ENCODE measurements at regions not wholly inside any gene's neighbourhood (a gene's known extent, or its start where the extent isn't known, plus 50 kb on each side); places are given as distances from the start of the nearest gene placed in this dataset.

GRCh38 chr1:98369463-98369862, 292.1 kb upstream of the SNX7 start:
- TF ChIP-seq NRF1 (IDR thresholded peaks at IDR 0.05; ENCODE audit: low read depth, low read length) (no peak), SIN3A (IDR thresholded peaks at IDR 0.05; ENCODE audit: borderline replicate concordance, low read depth, low read length) (no peak), CTCF (IDR thresholded peaks at IDR 0.05) (no peak), GATA2 (CRISPR knock-in tag; IDR thresholded peaks at IDR 0.05) (no peak), MXI1 (IDR thresholded peaks at IDR 0.05; ENCODE audit: low read depth, low read length) (no peak), MAX (IDR thresholded peaks at IDR 0.05; ENCODE audit: low read depth) (no peak), USF2 (IDR thresholded peaks at IDR 0.05; ENCODE audit: borderline replicate concordance, low read depth, low read length) (no peak), POLR2AphosphoS5 (IDR thresholded peaks at IDR 0.05; ENCODE audit: low read depth, low read length) (no peak), IRF3 (IDR thresholded peaks at IDR 0.05; ENCODE audit: low read depth, low read length) (no peak), YY1 (IDR thresholded peaks at IDR 0.05; ENCODE audit: low read depth) (no peak), USF1 (IDR thresholded peaks at IDR 0.05; ENCODE audit: borderline replicate concordance, low read depth) (no peak), JUND (IDR thresholded peaks at IDR 0.05) (no peak), TEAD4 (IDR thresholded peaks at IDR 0.05; ENCODE audit: borderline replicate concordance, insufficient read depth) (no peak), EZH2phosphoT487 (IDR thresholded peaks at IDR 0.05; ENCODE audit: borderline replicate concordance, low read depth) (no peak)
